ENCODE measurements at regions not wholly inside any gene's neighbourhood (a gene's known extent, or its start where the extent isn't known, plus 50 kb on each side); places are given as distances from the start of the nearest gene placed in this dataset.
"Not testable (repeated sequence)": the region's sequence is repeated elsewhere in the genome, so short reads cannot be mapped to it uniquely, and the experiment has no call there.

DNA sequence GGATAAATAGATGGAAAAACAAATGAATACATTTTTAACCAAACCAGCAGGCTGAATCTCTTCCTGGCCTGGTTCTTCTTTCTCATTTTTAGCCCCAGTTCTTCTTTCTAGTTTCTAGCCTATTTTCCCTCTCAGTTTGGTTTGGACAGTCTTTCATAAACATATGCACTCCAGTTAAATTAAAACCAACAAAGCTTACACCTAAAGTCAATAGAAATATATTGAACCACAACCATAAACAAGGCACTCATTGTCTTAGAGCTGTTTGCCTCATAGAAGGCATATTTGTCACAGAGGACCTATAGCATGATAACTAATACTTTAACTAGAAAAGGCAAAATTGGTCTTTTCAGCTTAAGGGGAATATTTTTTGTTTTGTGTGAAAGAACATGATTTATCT lies 638.3 kb downstream of the NR2F1-AS1 start:
- TF ChIP-seq, protein P1, sequence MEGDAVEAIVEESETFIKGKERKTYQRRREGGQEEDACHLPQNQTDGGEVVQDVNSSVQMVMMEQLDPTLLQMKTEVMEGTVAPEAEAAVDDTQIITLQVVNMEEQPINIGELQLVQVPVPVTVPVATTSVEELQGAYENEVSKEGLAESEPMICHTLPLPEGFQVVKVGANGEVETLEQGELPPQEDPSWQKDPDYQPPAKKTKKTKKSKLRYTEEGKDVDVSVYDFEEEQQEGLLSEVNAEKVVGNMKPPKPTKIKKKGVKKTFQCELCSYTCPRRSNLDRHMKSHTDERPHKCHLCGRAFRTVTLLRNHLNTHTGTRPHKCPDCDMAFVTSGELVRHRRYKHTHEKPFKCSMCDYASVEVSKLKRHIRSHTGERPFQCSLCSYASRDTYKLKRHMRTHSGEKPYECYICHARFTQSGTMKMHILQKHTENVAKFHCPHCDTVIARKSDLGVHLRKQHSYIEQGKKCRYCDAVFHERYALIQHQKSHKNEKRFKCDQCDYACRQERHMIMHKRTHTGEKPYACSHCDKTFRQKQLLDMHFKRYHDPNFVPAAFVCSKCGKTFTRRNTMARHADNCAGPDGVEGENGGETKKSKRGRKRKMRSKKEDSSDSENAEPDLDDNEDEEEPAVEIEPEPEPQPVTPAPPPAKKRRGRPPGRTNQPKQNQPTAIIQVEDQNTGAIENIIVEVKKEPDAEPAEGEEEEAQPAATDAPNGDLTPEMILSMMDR (IDR thresholded peaks at IDR 0.05): no peak
- DNase-seq (ENCODE audit: low spot score): no peak
- no peak overlapping the region for H3K27ac ChIP-seq
- H3K4me3 ChIP-seq: no peak overlapping the region

DNA sequence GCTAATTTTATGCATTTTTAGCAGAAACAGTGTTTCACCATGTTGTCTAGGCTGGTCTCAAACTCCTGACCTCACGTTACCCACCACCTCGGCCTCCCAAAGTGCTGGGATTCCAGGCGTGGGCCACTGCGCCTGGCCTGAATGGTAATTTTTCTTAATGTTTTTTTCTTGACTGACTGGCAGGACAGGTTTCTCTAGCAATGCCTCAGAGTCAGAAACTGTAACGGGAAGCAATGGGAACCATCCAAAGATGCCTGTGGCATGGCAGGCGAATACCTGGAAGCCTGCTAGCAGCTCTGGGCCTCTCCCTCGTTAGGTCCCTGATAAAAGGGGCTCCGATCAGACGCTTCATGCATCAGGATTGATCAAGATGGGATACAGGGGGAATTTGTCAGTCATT lies 639.2 kb downstream of the NR2F1-AS1 start:
- DNase-seq (ENCODE audit: low spot score): no peak
- TF ChIP-seq, protein P1 (IDR thresholded peaks at IDR 0.05): no peak
- H3K27ac ChIP-seq: no peak overlapping the region
- no peak overlapping the region for H3K4me3 ChIP-seq

DNA sequence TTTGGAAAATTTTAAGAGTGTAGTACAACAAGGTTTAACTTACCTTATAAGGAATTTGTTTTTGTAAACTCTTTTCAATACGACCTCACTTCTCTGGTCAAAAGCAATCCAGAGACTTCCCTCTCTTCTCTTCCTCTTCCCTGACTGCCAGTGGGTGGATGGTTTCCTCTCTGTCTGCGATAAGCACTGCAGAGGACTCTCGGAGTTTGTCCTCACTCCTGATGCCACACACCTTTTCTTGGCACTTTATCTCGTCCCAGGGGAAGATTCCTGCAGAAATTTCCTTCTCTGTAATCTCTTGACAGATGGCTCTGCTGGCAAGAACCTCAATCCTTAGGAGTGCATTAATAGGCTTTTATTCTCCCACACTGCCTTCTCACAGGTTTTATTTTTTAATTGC lies 641.6 kb downstream of the NR2F1-AS1 start:
- DNase-seq (ENCODE audit: low spot score): no peak
- Histone ChIP-seq H3K4me3 (no peak overlapping the region), H3K27ac (no peak overlapping the region)
- TF ChIP-seq, protein P1 (IDR thresholded peaks at IDR 0.05): no peak

DNA sequence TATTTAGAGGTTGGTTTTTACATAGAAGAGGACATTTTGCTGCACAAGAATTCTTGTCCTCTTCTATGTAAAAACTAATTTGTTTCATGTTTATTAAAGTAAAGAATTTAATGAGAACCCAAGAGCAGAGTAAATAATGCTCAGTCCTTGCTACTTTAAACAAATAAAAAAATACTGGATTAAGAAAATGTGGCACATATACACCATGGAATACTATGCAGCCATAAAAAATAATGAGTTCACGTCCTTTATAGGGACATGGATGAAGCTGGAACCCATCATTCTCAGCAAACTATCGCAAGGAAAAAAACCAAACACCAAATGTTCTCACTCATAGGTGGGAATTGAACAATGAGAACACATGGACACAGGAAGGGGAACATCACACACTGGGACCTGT lies 643.6 kb downstream of the NR2F1-AS1 start:
- not testable (repeated sequence) for H3K27ac ChIP-seq; H3K4me3 ChIP-seq; DNase-seq (ENCODE audit: low spot score)

DNA sequence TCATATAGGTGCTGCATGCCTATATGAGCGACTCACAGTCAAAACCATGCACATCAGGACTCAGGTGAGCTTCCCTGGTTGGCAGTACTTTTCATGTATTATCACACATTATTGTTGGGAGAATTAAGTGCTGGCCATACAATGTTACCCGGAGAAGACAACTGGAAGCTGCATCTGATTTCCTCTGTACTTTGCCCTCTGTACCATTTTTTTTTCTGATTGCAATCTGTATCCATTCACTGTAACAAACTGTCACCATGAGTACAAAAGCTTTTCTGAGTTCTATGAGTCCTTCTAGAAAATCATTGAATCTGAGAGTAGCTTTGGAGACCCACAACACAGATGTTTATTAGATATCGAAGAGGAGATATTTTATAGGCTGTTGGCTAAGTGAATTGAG lies 651.0 kb downstream of the NR2F1-AS1 start:
- TF ChIP-seq, protein P1 (IDR thresholded peaks at IDR 0.05): no peak
- Histone ChIP-seq H3K27ac (no peak overlapping the region), H3K4me3 (no peak overlapping the region)
- DNase-seq (ENCODE audit: low spot score): no peak

DNA sequence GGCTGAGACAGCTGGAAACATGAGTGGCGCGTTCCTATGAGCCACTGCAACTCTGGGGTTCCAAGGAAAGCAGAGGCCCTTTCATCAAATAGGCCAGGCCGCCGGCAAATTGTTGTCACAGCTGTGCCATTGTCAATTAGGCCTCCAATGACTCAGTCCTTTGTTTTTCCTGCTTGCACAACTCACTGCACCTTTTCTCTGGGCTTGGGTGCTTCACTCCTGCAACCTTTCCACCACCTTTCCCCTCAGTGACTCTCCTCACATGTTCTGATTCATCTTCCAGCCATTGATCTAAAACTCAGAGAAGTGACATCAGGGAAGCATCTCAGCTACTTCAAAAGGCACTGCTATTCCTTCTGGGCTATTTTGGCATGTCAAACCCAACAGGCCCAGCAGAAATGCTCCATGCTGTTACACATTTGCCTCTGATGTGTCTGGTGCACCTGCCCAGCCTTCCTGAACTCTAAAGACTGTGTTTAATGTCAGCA lies 653.7 kb downstream of the NR2F1-AS1 start:
- H3K4me3 ChIP-seq: no peak overlapping the region
- TF ChIP-seq, protein P1 (IDR thresholded peaks at IDR 0.05): no peak
- no peak for DNase-seq (ENCODE audit: low spot score)

DNA sequence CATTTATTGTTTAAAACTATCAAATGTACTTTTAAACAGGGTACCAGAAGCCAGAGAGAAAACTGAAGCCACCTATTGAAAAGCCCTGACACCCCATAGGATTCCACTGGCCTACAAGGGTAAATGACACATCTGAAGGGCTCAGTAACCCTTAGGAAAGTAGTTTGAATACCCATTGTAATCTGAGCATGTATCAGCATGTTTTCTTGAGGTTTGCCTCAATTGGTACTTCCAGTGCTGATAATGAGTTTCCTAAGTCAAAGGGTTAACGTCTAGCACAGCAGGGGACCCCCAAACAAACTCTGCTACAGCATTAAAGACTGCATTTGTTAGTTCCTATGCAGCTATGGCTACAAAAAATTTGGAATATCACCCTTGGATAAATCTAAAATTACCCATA lies 657.1 kb downstream of the NR2F1-AS1 start:
- H3K4me3 ChIP-seq: no peak overlapping the region
- no peak overlapping the region for H3K27ac ChIP-seq
- DNase-seq (ENCODE audit: low spot score): no peak
- TF ChIP-seq, protein P1 (IDR thresholded peaks at IDR 0.05): no peak

More for the DNA sequence above, 653.7 kb downstream of the NR2F1-AS1 start:
- H3K27ac ChIP-seq: no peak overlapping the region
